Sigmoid colon (tissue), 6 donors: ENCODE measurements at regions not wholly inside any gene's neighbourhood (a gene's known extent, or its start where the extent isn't known, plus 50 kb on each side); places are given as distances from the start of the nearest gene placed in this dataset.

ENCODE experiments used
- DNase-seq: peaks from one replicate; pipeline ENCODE4 v3.0.0-alpha.2; 2019
- H3K27ac ChIP-seq, 4 donors: fragments of 200-600 bp; sonication (generic); one replicate each; pipeline ENCODE4 v1.5.1; 2016 to 2019; ENCODE audit warnings: mild to moderate bottlenecking in 1 of 4
- H3K27me3 ChIP-seq, 3 donors: fragments of 200-600 bp; sonication (generic); one replicate each; pipeline ENCODE4 v1.5.1; 2019; ENCODE audit warnings: mild to moderate bottlenecking in 1 of 3
- H3K36me3 ChIP-seq, 4 donors: fragments of 200-600 bp; sonication (generic); one replicate each; pipeline ENCODE4 v1.5.1; 2016 to 2019
- H3K4me1 ChIP-seq, 4 donors: fragments of 200-600 bp; sonication (generic); one replicate each; pipeline ENCODE4 v1.5.1; 2017 to 2019
- H3K4me3 ChIP-seq, 4 donors: fragments of 200-600 bp; sonication (generic); one replicate each; pipeline ENCODE4 v1.5.1; 2017 to 2019; ENCODE audit warnings: mild to moderate bottlenecking in 2 of 4, moderate library complexity in 1 of 4
- H3K9me3 ChIP-seq, 4 donors: fragments of 200-600 bp in 3 of 4; sonication (generic) in 3 of 4; one replicate each; pipeline versions ENCODE4 v1.5.1 to v1.6.1; 2013 to 2019
- EP300 ChIP-seq, 4 donors: sonication (generic); formaldehyde crosslinking; IDR thresholded peaks; one replicate each; pipeline ENCODE4 v1.6.1; 2017; ENCODE audit warnings: antibody characterized with exemption in 4 of 4
- POLR2A ChIP-seq, 2 donors: fragments of 450-650 bp; IDR thresholded peaks; one replicate each; pipeline ENCODE4 v1.6.1; 2016; ENCODE audit warnings: antibody characterized with exemption in 2 of 2, mild to moderate bottlenecking in 2 of 2, moderate library complexity in 2 of 2
- POLR2AphosphoS5 ChIP-seq, 4 donors: sonication (generic); formaldehyde crosslinking; IDR thresholded peaks; one replicate each; pipeline ENCODE4 v1.6.1; 2017; ENCODE audit warnings: antibody characterized with exemption in 4 of 4
- WGBS, 2 donors: extraction: QIAGEN DNeasy Blood & Tissue Kit; methylation state at CpG; one replicate each; pipeline ENCODE4 v1.1.7; 2013; 5-methylcytosine and 5-hydroxymethylcytosine counted together
- intact Hi-C: fragments of 100-400 bp; cut with DNase I; formaldehyde crosslinking; loops from one replicate; pipeline ENCODE4 v1.15.1; 2023
- small RNA-seq, 3 donors: library from RNA; depleted of rRNA; stranded (forward); fragments of <200 nt; gene quantifications; one replicate each; pipeline ENCODE3, GENCODE V24; 2016
- TF ChIP-seq, protein P1 (sequence below), 4 experiments: fragments of 450-650 bp in 3 of 4; fragments of 200-600 bp in 1 of 4; IDR thresholded peaks; one replicate each; pipeline ENCODE4 v1.5.1; 2016 to 2019; ENCODE audit warnings: antibody characterized with exemption in 4 of 4, mild to moderate bottlenecking in 3 of 4, moderate library complexity in 2 of 4
- donor health status: healthy with polysubstance abuse.
- donor health status: healthy.

DNA sequence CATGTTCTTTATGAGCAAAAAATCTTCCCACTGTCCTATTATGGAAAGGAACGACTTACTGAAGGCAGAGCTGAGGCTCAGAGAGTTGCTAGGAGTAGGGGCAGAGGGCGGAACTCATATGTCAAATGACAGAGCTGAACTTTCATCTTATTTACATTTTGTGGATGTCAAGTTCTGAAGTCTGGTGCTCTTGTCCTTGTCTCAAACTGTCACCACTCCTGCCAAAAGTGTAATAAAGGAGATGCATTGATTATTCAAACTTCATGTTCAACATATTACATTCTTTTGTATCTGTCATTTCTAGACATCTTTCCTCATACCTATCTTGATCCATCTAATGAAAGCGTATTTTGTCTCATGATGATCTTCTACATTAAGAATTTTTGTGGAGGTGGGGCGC, 57.1 kb upstream of the C11orf87 start:
- 74 to 86% methylated on average over 4 of the region's 4 CpGs for WGBS, 2 donors
- intact Hi-C loops = no loop called here
- TF ChIP-seq EP300 (IDR thresholded peaks at IDR 0.05) (no peak), POLR2AphosphoS5 (IDR thresholded peaks at IDR 0.05) (no peak), POLR2A (IDR thresholded peaks at IDR 0.05) (no peak)
- TF ChIP-seq, protein P1, sequence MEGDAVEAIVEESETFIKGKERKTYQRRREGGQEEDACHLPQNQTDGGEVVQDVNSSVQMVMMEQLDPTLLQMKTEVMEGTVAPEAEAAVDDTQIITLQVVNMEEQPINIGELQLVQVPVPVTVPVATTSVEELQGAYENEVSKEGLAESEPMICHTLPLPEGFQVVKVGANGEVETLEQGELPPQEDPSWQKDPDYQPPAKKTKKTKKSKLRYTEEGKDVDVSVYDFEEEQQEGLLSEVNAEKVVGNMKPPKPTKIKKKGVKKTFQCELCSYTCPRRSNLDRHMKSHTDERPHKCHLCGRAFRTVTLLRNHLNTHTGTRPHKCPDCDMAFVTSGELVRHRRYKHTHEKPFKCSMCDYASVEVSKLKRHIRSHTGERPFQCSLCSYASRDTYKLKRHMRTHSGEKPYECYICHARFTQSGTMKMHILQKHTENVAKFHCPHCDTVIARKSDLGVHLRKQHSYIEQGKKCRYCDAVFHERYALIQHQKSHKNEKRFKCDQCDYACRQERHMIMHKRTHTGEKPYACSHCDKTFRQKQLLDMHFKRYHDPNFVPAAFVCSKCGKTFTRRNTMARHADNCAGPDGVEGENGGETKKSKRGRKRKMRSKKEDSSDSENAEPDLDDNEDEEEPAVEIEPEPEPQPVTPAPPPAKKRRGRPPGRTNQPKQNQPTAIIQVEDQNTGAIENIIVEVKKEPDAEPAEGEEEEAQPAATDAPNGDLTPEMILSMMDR (IDR thresholded peaks at IDR 0.05) = no peak
- Histone ChIP-seq H3K9me3 (no peaks in the 10 kb centered on the region), H3K36me3 (no peaks in the 10 kb centered on the region), H3K4me1 (no peaks in the 10 kb centered on the region), H3K4me3 (no peak overlapping the region), H3K27ac (no peak overlapping the region), H3K27me3 (no peaks in the 10 kb centered on the region)
- no peak for DNase-seq

DNA sequence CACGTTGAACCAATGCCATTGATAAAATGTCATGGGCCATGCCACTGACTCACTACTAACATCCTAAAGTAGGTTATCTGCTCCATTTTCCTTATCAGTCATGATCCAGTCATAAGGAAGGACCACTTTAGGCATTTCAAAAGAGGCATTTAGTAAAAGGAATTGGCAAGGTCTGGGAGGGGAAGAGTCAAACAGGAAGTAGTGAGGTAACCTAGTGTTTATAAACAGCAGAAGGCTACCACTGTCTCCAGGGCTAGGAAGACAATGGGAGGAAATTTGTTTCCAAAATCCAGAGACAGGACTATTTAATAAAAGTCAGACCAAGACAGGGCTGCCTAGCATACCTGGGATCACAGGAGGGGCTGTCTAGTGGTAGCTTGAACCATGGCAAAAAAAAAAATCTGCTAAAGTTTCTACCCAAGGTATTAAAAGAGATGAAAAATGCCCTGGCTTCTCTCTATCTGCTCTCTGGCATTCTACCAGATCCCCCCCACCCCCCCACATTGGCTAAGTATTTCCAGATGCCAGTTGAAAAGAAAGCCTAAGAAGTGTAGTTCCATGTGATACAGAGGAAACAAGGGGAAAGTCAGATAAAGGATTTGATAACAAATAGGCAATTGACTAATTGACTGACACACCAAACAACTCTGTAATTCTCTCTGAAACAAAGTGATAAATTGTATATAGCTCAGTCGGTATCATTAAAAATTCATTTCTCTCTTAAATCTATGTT, 50.4 kb upstream of the C11orf87 start:
- H3K27me3 ChIP-seq = no peaks in the 10 kb centered on the region
- H3K27ac ChIP-seq = no peak overlapping the region
- no peak overlapping the region for H3K4me3 ChIP-seq
- 48 to 62% methylated on average over 2 of the region's 2 CpGs for WGBS, 2 donors
- no peaks in the 10 kb centered on the region for H3K9me3 ChIP-seq
- no peaks in the 10 kb centered on the region for H3K4me1 ChIP-seq
- intact Hi-C loops = no loop called here
- DNase-seq = no peak
- TF ChIP-seq POLR2AphosphoS5 (IDR thresholded peaks at IDR 0.05) = no peak
- no peak for TF ChIP-seq POLR2A (IDR thresholded peaks at IDR 0.05)
- TF ChIP-seq EP300 (IDR thresholded peaks at IDR 0.05) = no peak
- H3K36me3 ChIP-seq = no peaks in the 10 kb centered on the region

Small RNA genes lying in the stretch of these regions (small RNA-seq; reads per million reads assigned to genes)
- 0 reads per million in 3 donors for gene RF00157
- 0 reads per million in 3 donors for gene RNA5SP349
- 0 reads per million in 3 donors for gene RNU6-654P
